GM23338 (cell line): ENCODE measurements at regions not wholly inside any gene's neighbourhood (a gene's known extent, or its start where the extent isn't known, plus 50 kb on each side); places are given as distances from the start of the nearest gene placed in this dataset.
A peak's percentile ranks its signal among the peaks of the same experiment; 100 is the strongest.

Experiments used
- ATAC-seq: fragments of 200-7000 bp; cut with Tn5 transposase; 3 replicates; pipeline ENCODE4 v1.9.1; 2020
- DNase-seq: peaks from one replicate; pipeline ENCODE4 v3.0.0-alpha.2; 2015; ENCODE audit warnings: low spot score
- H2AFZ ChIP-seq: fragments of 200-600 bp; sonication (generic); 2 replicates; pipeline ENCODE4 v1.8.0; 2016; ENCODE audit warnings: antibody characterized with exemption, mild to moderate bottlenecking, moderate library complexity
- H3F3A ChIP-seq: fragments of 200-600 bp; sonication (generic); replicated peaks from 2 replicates; pipeline ENCODE4 v1.8.0; 2017; ENCODE audit warnings: antibody characterized with exemption, mixed run types, low read depth
- H3K27ac ChIP-seq: fragments of 200-600 bp; sonication (generic); 2 replicates; pipeline ENCODE4 v1.6.1; 2016; ENCODE audit warnings: low read depth
- H3K27me3 ChIP-seq: fragments of 200-600 bp; sonication (generic); 2 replicates; pipeline ENCODE4 v1.8.0; 2016; ENCODE audit warnings: mild to moderate bottlenecking, mixed run types, moderate library complexity; ENCODE audit not compliant: insufficient read depth
- H3K36me3 ChIP-seq: fragments of 200-600 bp; sonication (generic); 2 replicates; pipeline ENCODE4 v1.8.0; 2016; ENCODE audit warnings: mild to moderate bottlenecking; ENCODE audit not compliant: insufficient read depth
- H3K4me1 ChIP-seq: fragments of 200-600 bp; sonication (generic); 2 replicates; pipeline ENCODE4 v1.8.0; 2016; ENCODE audit warnings: mild to moderate bottlenecking, moderate library complexity; ENCODE audit not compliant: insufficient read depth
- H3K4me2 ChIP-seq: fragments of 200-600 bp; sonication (generic); 2 replicates; pipeline ENCODE4 v1.7.1; 2017; ENCODE audit warnings: mixed run types
- H3K4me3 ChIP-seq: fragments of 200-600 bp; sonication (generic); 2 replicates; pipeline ENCODE4 v1.6.1; 2016; ENCODE audit warnings: mixed run types
- H3K79me2 ChIP-seq: fragments of 200-600 bp; sonication (generic); replicated peaks from 2 replicates; pipeline ENCODE4 v1.8.0; 2017; ENCODE audit warnings: mild to moderate bottlenecking; ENCODE audit not compliant: insufficient read depth
- H3K9me2 ChIP-seq: fragments of 200-600 bp; sonication (generic); 2 replicates; pipeline ENCODE4 v1.8.0; 2017; ENCODE audit not compliant: insufficient read depth
- H4K20me1 ChIP-seq: fragments of 200-600 bp; sonication (generic); replicated peaks from 2 replicates; pipeline ENCODE4 v1.8.0; 2017; ENCODE audit warnings: mild to moderate bottlenecking; ENCODE audit not compliant: insufficient read depth
- H3K27ac Mint-ChIP-seq: 2 replicates; pipeline ENCODE4 v1.8.0; 2020; ENCODE audit warnings: inconsistent platforms, mild to moderate bottlenecking, moderate library complexity, mixed read lengths
- H3K27me3 Mint-ChIP-seq: 3 replicates; pipeline ENCODE4 v1.8.0; 2022; ENCODE audit warnings: low read depth, mild to moderate bottlenecking, moderate library complexity, mixed read lengths, inconsistent platforms; ENCODE audit not compliant: insufficient read depth, poor library complexity
- H3K36me3 Mint-ChIP-seq: 3 replicates; pipeline ENCODE4 v1.8.0; 2021; ENCODE audit warnings: low read depth, mild to moderate bottlenecking, inconsistent platforms, moderate library complexity, mixed read lengths
- H3K4me1 Mint-ChIP-seq: 3 replicates; pipeline ENCODE4 v1.8.0; 2020; ENCODE audit warnings: mild to moderate bottlenecking, inconsistent platforms, mixed read lengths
- H3K4me3 Mint-ChIP-seq: 3 replicates; pipeline ENCODE4 v1.8.0; 2021; ENCODE audit warnings: moderate library complexity, mild to moderate bottlenecking, inconsistent platforms, mixed read lengths
- H3K9me3 Mint-ChIP-seq: 3 replicates; pipeline ENCODE4 v1.8.0; 2020; ENCODE audit warnings: moderate library complexity, mild to moderate bottlenecking, inconsistent platforms, mixed read lengths
- EZH2phosphoT487 ChIP-seq: fragments of 200-600 bp; sonication (generic); IDR thresholded peaks from one replicate; pipeline ENCODE4 v1.8.1; 2018; ENCODE audit warnings: antibody characterized with exemption; ENCODE audit not compliant: unreplicated experiment
- JUNB ChIP-seq: IDR thresholded peaks from one replicate; pipeline ENCODE4 v1.6.1; 2016; ENCODE audit warnings: antibody characterized with exemption; ENCODE audit not compliant: unreplicated experiment
- POLR2AphosphoS5 ChIP-seq: IDR thresholded peaks from 2 replicates; pipeline ENCODE4 v1.6.1; 2016; ENCODE audit warnings: antibody characterized with exemption, low read depth
- ZNF331 ChIP-seq: fragments of 250-450 bp; sonication (Bioruptor Pico); IDR thresholded peaks from 2 replicates; pipeline ENCODE4 v1.5.0; 2020; ENCODE audit warnings: low read depth, mild to moderate bottlenecking, moderate library complexity
- TF ChIP-seq, protein P1 (sequence below): IDR thresholded peaks from one replicate; pipeline ENCODE4 v1.6.1; 2018; ENCODE audit warnings: antibody characterized with exemption; ENCODE audit not compliant: unreplicated experiment
- TF ChIP-seq, protein P2 (sequence below): IDR thresholded peaks from 2 replicates; pipeline ENCODE4 v1.6.1; 2016; ENCODE audit warnings: antibody characterized with exemption

DNA sequence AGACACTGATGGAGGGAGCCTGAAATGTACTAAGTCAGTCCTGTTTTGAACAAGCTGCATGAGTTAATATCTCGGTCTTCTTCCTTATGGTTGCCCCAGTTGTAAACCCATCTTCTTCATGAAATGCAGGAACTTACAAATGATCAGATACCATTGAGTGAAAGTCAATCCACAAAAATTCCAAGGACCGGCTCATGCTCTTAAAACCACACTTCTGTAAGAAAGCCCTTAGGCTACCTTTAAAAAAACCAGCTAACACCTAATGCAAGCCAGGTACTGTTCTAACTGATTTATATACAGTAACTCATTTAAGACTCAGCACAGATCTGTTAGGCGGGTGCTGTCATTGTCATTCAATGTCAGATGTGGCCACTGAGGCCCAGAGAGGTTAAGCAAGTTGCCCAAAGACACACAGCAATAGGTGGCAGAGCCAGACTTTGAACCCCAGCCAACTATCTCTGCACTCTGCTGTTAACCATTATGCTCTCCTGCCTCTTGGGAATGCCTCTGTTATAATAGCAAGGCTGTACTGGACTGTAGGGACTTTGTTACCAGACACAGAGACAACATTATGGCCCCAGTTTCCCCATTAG lies 93.4 kb downstream of the C16orf95 start (continued):
- TF ChIP-seq, protein P1, sequence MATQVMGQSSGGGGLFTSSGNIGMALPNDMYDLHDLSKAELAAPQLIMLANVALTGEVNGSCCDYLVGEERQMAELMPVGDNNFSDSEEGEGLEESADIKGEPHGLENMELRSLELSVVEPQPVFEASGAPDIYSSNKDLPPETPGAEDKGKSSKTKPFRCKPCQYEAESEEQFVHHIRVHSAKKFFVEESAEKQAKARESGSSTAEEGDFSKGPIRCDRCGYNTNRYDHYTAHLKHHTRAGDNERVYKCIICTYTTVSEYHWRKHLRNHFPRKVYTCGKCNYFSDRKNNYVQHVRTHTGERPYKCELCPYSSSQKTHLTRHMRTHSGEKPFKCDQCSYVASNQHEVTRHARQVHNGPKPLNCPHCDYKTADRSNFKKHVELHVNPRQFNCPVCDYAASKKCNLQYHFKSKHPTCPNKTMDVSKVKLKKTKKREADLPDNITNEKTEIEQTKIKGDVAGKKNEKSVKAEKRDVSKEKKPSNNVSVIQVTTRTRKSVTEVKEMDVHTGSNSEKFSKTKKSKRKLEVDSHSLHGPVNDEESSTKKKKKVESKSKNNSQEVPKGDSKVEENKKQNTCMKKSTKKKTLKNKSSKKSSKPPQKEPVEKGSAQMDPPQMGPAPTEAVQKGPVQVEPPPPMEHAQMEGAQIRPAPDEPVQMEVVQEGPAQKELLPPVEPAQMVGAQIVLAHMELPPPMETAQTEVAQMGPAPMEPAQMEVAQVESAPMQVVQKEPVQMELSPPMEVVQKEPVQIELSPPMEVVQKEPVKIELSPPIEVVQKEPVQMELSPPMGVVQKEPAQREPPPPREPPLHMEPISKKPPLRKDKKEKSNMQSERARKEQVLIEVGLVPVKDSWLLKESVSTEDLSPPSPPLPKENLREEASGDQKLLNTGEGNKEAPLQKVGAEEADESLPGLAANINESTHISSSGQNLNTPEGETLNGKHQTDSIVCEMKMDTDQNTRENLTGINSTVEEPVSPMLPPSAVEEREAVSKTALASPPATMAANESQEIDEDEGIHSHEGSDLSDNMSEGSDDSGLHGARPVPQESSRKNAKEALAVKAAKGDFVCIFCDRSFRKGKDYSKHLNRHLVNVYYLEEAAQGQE: no peak
- TF ChIP-seq EZH2phosphoT487: no peak
- TF ChIP-seq ZNF331 (CRISPR knock-in tag): no peak
- TF ChIP-seq, protein P2, sequence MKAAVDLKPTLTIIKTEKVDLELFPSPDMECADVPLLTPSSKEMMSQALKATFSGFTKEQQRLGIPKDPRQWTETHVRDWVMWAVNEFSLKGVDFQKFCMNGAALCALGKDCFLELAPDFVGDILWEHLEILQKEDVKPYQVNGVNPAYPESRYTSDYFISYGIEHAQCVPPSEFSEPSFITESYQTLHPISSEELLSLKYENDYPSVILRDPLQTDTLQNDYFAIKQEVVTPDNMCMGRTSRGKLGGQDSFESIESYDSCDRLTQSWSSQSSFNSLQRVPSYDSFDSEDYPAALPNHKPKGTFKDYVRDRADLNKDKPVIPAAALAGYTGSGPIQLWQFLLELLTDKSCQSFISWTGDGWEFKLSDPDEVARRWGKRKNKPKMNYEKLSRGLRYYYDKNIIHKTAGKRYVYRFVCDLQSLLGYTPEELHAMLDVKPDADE: no peak

DNA sequence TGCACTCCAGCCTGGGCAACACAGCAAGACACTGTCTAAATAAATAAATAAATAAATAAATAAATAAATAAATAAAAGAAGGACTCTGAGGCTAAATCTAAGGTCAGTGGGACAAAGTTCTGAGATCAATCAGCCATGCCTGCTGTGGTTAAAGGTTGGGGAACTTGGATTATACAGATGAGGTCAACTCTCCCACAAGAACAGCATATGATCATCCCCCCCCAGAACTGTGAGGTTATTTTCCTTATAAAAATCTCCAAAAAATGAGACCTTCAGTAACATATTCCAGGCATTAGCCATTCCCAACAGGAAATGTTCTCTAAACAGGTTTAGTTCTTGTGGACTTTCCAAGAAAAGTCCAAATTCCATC lies 90.3 kb downstream of the C16orf95 start:
- Histone ChIP-seq H3K79me2 (no peaks in the 10 kb centered on the region), H2AFZ (peak overlapping the region; percentile 74; the same call in 1 of the 2 replicates), H3K36me3 (no peaks in the 10 kb centered on the region), H3K27ac (no peak overlapping the region), H3K4me1 (0 out of 2 replicates have a peak, but pooled peaks cover 6% of the 10 kb centered on the region), H3K9me2 (peaks cover 7% of the 10 kb centered on the region; the same call in 1 of the 2 replicates), H3F3A (no peaks in the 10 kb centered on the region), H4K20me1 (no peaks in the 10 kb centered on the region), H3K4me3 (no peak overlapping the region), H3K27me3 (no peaks in the 10 kb centered on the region), H3K4me2 (no peak overlapping the region)
- H3K36me3 Mint-ChIP-seq: no peaks in the 10 kb centered on the region
- no peak overlapping the region for H3K27ac Mint-ChIP-seq
- H3K4me3 Mint-ChIP-seq: no peak overlapping the region
- H3K9me3 Mint-ChIP-seq: peaks cover under 1% of the 10 kb centered on the region; the same call in 1 of the 3 replicates
- no peaks in the 10 kb centered on the region for H3K27me3 Mint-ChIP-seq
- TF ChIP-seq ZNF331 (CRISPR knock-in tag) (no peak), JUNB (no peak), POLR2AphosphoS5 (no peak)
- ATAC-seq: no peak
- peaks cover 2% of the 10 kb centered on the region; the same call in 2 of the 3 replicates for H3K4me1 Mint-ChIP-seq
- no peak for DNase-seq

DNA sequence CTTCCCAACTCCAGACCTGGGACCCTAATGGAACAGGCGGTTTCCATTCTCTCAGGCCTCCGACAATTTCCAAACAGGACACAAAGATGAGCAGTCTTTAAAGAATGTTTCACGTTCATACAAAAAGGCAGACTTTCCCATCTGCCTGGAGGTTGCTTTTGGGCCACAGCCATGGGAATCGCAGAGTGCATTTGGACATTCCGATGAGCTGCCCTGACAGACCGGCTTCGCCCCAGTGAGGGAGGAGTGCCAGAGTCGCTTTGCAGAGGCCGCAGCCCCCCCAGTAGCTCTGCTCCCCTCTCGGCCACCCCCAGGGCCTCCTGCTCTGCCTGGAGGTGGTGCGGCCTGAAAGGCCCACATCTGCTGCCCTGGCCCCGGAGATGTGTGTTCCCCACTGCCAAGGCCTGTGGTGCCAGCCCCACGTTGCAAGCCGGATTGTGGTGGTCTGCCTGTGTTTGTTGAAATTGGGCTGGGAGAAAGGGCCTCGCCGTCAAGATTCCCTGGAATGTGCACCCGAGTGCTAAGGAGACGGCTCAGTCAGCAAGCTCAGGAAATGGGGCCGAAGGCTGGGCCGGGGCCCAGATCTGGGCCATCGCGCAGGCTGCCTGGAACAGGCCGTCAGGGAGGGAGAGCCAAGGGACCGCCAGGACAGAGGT lies 89.8 kb downstream of the C16orf95 start:
- ATAC-seq: peak; percentile 59
- TF ChIP-seq, protein P2: no peak

More for the DNA sequence above, 89.8 kb downstream of the C16orf95 start:
- Histone ChIP-seq H2AFZ (peak overlapping the region; percentile 74), H3K4me1 (0 out of 2 replicates have a peak, but pooled peaks cover 6% of the 10 kb centered on the region), H3K4me2 (no peak overlapping the region), H3K27me3 (no peaks in the 10 kb centered on the region), H3F3A (no peaks in the 10 kb centered on the region), H3K27ac (no peak overlapping the region), H3K79me2 (no peaks in the 10 kb centered on the region), H4K20me1 (no peaks in the 10 kb centered on the region), H3K4me3 (no peak overlapping the region), H3K9me2 (peaks cover 9% of the 10 kb centered on the region), H3K36me3 (no peaks in the 10 kb centered on the region)
- no peak overlapping the region for H3K27ac Mint-ChIP-seq
- peaks cover 2% of the 10 kb centered on the region; the same call in 1 of the 3 replicates for H3K9me3 Mint-ChIP-seq
- peak; percentile 24 for DNase-seq
- no peak overlapping the region for H3K4me3 Mint-ChIP-seq
- no peaks in the 10 kb centered on the region for H3K27me3 Mint-ChIP-seq
- peaks cover 2% of the 10 kb centered on the region; the same call in 2 of the 3 replicates for H3K4me1 Mint-ChIP-seq
- no peaks in the 10 kb centered on the region for H3K36me3 Mint-ChIP-seq
